HepG2 (cell line): ENCODE measurements at regions not wholly inside any gene's neighbourhood (a gene's known extent, or its start where the extent isn't known, plus 50 kb on each side); places are given as distances from the start of the nearest gene placed in this dataset.

Source experiments
- ATAC-seq: fragments of 200-7000 bp; cut with Tn5 transposase; 3 replicates; pipeline ENCODE4 v1.9.1; 2020; ENCODE audit warnings: mild to moderate bottlenecking, moderate library complexity
- BruUV-seq: library from RNA; stranded (reverse); fragments of 400-500 nt; replicated peaks from 2 replicates; lab custom pipeline; 2021; lab: Mats Ljungman, UMichigan
- CTCF ChIA-PET: fragments of 300-600 bp; formaldehyde crosslinking; extraction: SDS; loops from one replicate; lab custom pipeline; 2021; ENCODE audit warnings: low total read pairs, inconsistent platforms, low intra/inter-chr PET ratio; lab: Yijun Ruan, JAX
- POLR2A ChIA-PET: fragments of 350-600 bp; sonication (Branson Sonifier 250); formaldehyde crosslinking; loops from one replicate; lab custom pipeline; 2020; ENCODE audit warnings: antibody characterized with exemption, inconsistent platforms; lab: Yijun Ruan, JAX
- DNase-seq: peaks from one replicate; pipeline ENCODE4 v3.0.0-alpha.2; 2015; ENCODE audit warnings: low spot score
- FAIRE-seq: peaks from 3 replicates; lab custom pipeline; 2011; peaks lifted over from hg19 to GRCh38; lab: Jason Lieb, UNC
- H2AFZ ChIP-seq: one replicate; pipeline ENCODE4 v1.6.1; 2011; ENCODE audit warnings: low read length, inconsistent platforms
- H3K27ac ChIP-seq: fragments of 300-600 bp; 3 replicates; pipeline ENCODE4 v1.8.0; 2011; ENCODE audit warnings: mixed run types, mild to moderate bottlenecking, mixed read lengths, low read length, inconsistent platforms; ENCODE audit not compliant: insufficient read depth; ENCODE audit errors: extremely low read length
- H3K27me3 ChIP-seq, 2 experiments: fragments of 200-600 bp in 1 of 2; 2 replicates in 1 of 2; 3 replicates in 1 of 2; pipeline versions ENCODE4 v1.6.0 to v1.8.0; 2011; ENCODE audit warnings: low read length in 2 of 2, mild to moderate bottlenecking in 2 of 2, moderate library complexity in 2 of 2, inconsistent platforms in 1 of 2; ENCODE audit not compliant: insufficient read depth in 2 of 2, control insufficient read depth in 1 of 2
- H3K36me3 ChIP-seq, 2 experiments: fragments of 200-600 bp in 1 of 2; replicated peaks in 1 of 2; 2 replicates in 1 of 2; 3 replicates in 1 of 2; pipeline versions ENCODE4 v1.5.1 to v1.8.0; 2011; ENCODE audit warnings: low read length in 2 of 2, inconsistent platforms in 1 of 2; ENCODE audit not compliant: insufficient read depth in 2 of 2, control insufficient read depth in 1 of 2
- H3K4me1 ChIP-seq: 2 replicates; pipeline ENCODE4 v1.5.1; 2012; ENCODE audit warnings: low read length, inconsistent platforms; ENCODE audit not compliant: insufficient read depth
- H3K4me2 ChIP-seq: 2 replicates; pipeline ENCODE4 v1.6.0; 2011; ENCODE audit warnings: low read depth, low read length, inconsistent platforms
- H3K4me3 ChIP-seq, 3 experiments: fragments of 200-600 bp in 1 of 3; sonication (generic), shearing (Covaris generic) in 1 of 3; replicated peaks in 1 of 3; 2 replicates each; pipeline ENCODE4 v1.5.1; 2011 to 2016; ENCODE audit warnings: low read length in 3 of 3, inconsistent platforms in 2 of 3, low read depth in 2 of 3, mild to moderate bottlenecking in 2 of 3, control low read depth in 1 of 3, mixed read lengths in 1 of 3; ENCODE audit not compliant: insufficient read depth in 1 of 3
- H3K79me2 ChIP-seq: one replicate; pipeline ENCODE4 v1.6.1; 2011; ENCODE audit warnings: low read length, inconsistent platforms; ENCODE audit not compliant: insufficient read depth
- H3K9ac ChIP-seq: 2 replicates; pipeline ENCODE4 v1.6.0; 2011; ENCODE audit warnings: mild to moderate bottlenecking, low read depth, low read length, inconsistent platforms; ENCODE audit not compliant: insufficient read depth
- H3K9me3 ChIP-seq: 2 replicates; pipeline ENCODE4 v1.5.1; 2012; ENCODE audit warnings: mild to moderate bottlenecking, low read length
- H4K20me1 ChIP-seq: 2 replicates; pipeline ENCODE4 v1.6.0; 2011; ENCODE audit warnings: inconsistent platforms, mild to moderate bottlenecking, low read length, moderate library complexity; ENCODE audit not compliant: insufficient read depth
- KMT2B ChIP-seq: IDR thresholded peaks from 2 replicates; pipeline ENCODE4 v1.6.1; 2016; ENCODE audit warnings: missing genetic modification reagents, missing compliant biosample characterization
- MTA1 ChIP-seq: sonication (generic); formaldehyde crosslinking; IDR thresholded peaks from 2 replicates; pipeline ENCODE4 v1.4.0; 2020; ENCODE audit warnings: missing genetic modification reagents, mild to moderate bottlenecking, borderline replicate concordance
- MXI1 ChIP-seq: IDR thresholded peaks from 3 replicates; pipeline ENCODE4 v1.6.1; 2012; ENCODE audit warnings: low read depth, low read length, inconsistent platforms, borderline replicate concordance
- THAP11 ChIP-seq: IDR thresholded peaks from 2 replicates; pipeline ENCODE4 v1.6.1; 2016; ENCODE audit warnings: missing biosample characterization, missing genetic modification reagents
- XRCC5 ChIP-seq: fragments of 200-400 bp; formaldehyde crosslinking; optimal IDR thresholded peaks from 2 replicates; pipeline ENCODE3; 2017; ENCODE audit warnings: mild to moderate bottlenecking, low read length
- ZNF143 ChIP-seq: sonication (generic); formaldehyde crosslinking; IDR thresholded peaks from 2 replicates; pipeline ENCODE4 v1.4.0; 2020; ENCODE audit warnings: missing genetic modification reagents
- ZNF484 ChIP-seq: sonication (generic); formaldehyde crosslinking; IDR thresholded peaks from 2 replicates; pipeline ENCODE4 v1.5.1; 2020; ENCODE audit warnings: mild to moderate bottlenecking, low read depth, missing genetic modification reagents, borderline replicate concordance
- WGBS: methylation state at CpG from one replicate; pipeline ENCODE4 v1.1.6; 2017; ENCODE audit warnings: low lambda C conversion rate; 5-methylcytosine and 5-hydroxymethylcytosine counted together
- in situ Hi-C: cut with HindIII; loops from 2 replicates; pipeline ENCODE4 v1.10.0; 2017; ENCODE audit warnings: low pct_unique_long_range_greater_than_20kb; ENCODE audit not compliant: extremely low pct_ligation_motif_present
- intact Hi-C: fragments of 100-400 bp; cut with micrococcal nuclease; formaldehyde crosslinking; loops from one replicate; pipeline ENCODE4 v1.10.0; 2022; ENCODE audit not compliant: unreplicated experiment
- TF ChIP-seq, protein P1 (sequence below): fragments of 450-650 bp; IDR thresholded peaks from 2 replicates; pipeline ENCODE4 v1.6.1; 2016
- TF ChIP-seq, protein P2 (sequence below): sonication (generic); formaldehyde crosslinking; IDR thresholded peaks from 2 replicates; pipeline ENCODE4 v1.4.0; 2020; ENCODE audit warnings: low read depth, mild to moderate bottlenecking, missing genetic modification reagents

GRCh38 chr17:65323049-65323448 lies 185.9 kb downstream of the RGS9 start:
- BruUV-seq = no TSS peak
- FAIRE-seq = no peak
- POLR2A ChIA-PET = no interaction called here

More at GRCh38 chr17:65323049-65323448, 185.9 kb downstream of the RGS9 start:
- ATAC-seq (no peak), DNase-seq (no peak)
- Histone ChIP-seq H3K4me3 (no peak overlapping the region), H4K20me1 (no peaks in the 10 kb centered on the region), H3K4me2 (no peak overlapping the region), H3K4me1 (no peaks in the 10 kb centered on the region), H3K27me3 (peaks cover 0 to 6% of the 10 kb centered on the region in 2 experiments; a peak in 1 of 5 replicates), H2AFZ (no peak overlapping the region), H3K27ac (no peak overlapping the region)
- intact Hi-C loops = no loop called here
- CTCF ChIA-PET = no interaction called here
- TF ChIP-seq THAP11 (peak; percentile 91), ZNF143 (peak; percentile 79), KMT2B (CRISPR knock-in tag) (no peak), ZNF484 (no peak), MXI1 (no peak), XRCC5 (no peak), MTA1 (CRISPR knock-in tag) (no peak)
- TF ChIP-seq, protein P1, sequence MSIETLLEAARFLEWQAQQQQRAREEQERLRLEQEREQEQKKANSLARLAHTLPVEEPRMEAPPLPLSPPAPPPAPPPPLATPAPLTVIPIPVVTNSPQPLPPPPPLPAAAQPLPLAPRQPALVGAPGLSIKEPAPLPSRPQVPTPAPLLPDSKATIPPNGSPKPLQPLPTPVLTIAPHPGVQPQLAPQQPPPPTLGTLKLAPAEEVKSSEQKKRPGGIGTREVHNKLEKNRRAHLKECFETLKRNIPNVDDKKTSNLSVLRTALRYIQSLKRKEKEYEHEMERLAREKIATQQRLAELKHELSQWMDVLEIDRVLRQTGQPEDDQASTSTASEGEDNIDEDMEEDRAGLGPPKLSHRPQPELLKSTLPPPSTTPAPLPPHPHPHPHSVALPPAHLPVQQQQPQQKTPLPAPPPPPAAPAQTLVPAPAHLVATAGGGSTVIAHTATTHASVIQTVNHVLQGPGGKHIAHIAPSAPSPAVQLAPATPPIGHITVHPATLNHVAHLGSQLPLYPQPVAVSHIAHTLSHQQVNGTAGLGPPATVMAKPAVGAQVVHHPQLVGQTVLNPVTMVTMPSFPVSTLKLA = 0 out of 2 replicates have a peak, but pooled peaks have one; percentile 6
- TF ChIP-seq, protein P2, sequence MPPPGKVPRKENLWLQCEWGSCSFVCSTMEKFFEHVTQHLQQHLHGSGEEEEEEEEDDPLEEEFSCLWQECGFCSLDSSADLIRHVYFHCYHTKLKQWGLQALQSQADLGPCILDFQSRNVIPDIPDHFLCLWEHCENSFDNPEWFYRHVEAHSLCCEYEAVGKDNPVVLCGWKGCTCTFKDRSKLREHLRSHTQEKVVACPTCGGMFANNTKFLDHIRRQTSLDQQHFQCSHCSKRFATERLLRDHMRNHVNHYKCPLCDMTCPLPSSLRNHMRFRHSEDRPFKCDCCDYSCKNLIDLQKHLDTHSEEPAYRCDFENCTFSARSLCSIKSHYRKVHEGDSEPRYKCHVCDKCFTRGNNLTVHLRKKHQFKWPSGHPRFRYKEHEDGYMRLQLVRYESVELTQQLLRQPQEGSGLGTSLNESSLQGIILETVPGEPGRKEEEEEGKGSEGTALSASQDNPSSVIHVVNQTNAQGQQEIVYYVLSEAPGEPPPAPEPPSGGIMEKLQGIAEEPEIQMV = no peak
- TF ChIP-seq, all 625 proteins: peak for 3
- Histone ChIP-seq H3K36me3 (no peaks in the 10 kb centered on the region), H3K9ac (no peak overlapping the region), H3K79me2 (no peaks in the 10 kb centered on the region), H3K9me3 (no peaks in the 10 kb centered on the region)
- WGBS = 0% methylated on average over 2 of the region's 2 CpGs
- in situ Hi-C loops = no loop called here
